C1 segment of cervical spinal cord (tissue), 14 donors: ENCODE measurements at regions not wholly inside any gene's neighbourhood (a gene's known extent, or its start where the extent isn't known, plus 50 kb on each side); places are given as distances from the start of the nearest gene placed in this dataset.
"Not testable (repeated sequence)": the region's sequence is repeated elsewhere in the genome, so short reads cannot be mapped to it uniquely, and the experiment has no call there.

ENCODE experiments used
- DNase-seq, 14 donors: peaks; one replicate each; lab custom pipeline; 2025; lab: John Stamatoyannopoulos, UW

DNA sequence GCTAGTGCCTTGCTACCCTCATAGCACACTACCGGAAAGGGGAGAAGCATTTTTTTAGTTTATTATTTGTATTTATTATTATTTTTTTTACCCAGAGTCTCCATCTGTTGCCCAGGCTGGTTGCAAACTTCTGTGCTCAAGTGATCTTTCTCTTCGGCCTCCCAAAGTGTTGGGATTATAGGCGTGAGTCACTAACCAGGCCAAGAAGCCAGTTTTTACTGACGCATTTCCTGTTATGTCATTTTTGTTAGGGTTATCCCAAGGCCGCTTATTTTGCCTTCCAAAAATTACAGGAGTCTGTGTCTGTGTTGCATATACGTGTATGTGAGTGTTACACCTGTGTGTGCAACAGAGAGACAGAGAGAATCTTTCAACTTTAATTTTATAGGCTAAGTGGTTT, 404.5 kb downstream of the GBA3 start:
- no peak for DNase-seq

DNA sequence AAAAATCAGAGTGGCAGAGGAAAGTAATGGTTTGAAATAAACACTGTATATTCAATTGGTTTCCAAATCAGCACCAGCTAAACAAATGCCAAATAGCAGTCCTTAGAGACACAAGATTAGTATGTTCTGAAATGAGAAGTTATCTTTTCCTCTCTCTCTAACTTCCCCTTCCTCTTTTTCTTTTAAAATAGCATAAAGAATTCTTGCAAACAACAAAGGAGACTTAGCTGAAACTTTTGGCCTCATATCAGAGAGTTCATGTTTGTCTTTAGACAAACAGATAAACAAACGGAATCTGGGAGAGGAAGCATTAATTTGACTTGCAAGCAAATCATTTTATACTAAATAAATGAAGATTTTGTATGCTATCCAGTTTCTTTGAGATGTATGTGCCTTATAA, 399.0 kb downstream of the GBA3 start:
- no peak for DNase-seq

DNA sequence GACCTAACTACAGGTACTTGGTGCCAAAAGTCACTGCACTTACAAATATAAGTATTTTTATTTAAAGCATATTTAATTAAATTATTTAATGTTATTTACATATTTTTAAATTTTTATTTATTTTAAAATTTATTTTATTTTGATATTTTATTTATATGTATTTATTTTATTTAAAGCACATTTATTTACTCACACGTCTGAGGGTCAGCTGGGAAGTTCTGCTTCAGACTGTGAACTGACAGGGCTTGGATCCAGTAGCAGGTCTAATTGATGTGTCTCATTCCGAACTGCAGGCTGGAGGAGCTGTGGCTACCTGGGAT, 392.5 kb downstream of the GBA3 start:
- no peak for DNase-seq

DNA sequence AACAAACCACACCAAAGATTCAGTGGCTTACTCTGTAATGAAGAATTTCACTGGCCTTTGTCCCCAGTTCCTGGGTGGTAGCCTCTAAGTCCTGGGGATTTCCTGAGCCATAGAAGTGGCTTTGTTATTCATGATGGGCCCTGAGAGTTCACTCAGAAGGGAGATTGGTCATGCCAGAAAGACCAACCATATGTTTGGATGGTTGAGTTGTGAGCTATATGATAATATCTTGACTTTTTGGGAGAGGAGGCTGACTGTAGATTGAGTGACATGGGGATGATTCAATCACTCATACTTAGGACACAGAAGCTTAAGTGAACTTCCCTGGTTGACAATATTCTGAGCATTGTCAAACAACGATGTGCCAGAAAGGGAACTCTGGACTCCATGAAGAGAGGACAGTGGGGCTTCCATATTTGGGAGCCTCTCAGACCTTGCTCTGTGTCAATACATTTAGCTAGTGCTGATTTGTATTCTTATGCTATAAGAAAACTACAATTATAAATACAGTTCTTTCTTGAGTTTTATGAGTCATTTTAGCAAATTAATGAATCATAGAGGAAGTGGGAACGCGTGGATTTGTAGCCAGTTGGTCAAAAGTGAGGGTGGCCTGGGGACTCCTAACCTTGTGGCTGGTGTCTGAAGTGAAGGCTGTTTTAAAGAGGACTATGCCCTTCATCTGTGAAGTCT, 392.0 kb downstream of the GBA3 start:
- no peak for DNase-seq

DNA sequence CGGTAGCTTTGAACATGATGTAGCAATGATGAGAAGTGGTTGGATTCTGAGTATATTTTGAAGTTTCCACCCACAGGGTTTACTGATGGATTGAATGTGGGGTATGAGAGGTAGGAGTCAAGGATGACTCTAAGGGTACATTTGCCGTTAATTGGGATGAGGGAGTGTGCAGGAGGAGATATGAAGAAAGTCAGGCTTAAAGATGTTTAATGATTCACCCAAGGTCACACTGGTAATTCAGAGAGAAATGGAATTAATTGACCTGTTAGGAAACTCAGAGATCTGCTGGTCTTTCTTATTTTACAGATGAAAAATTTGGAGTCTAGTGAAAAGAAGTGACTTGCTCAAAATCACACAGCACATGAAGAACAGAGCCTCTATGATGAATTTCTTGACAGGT, 390.7 kb downstream of the GBA3 start:
- DNase-seq = no peak

DNA sequence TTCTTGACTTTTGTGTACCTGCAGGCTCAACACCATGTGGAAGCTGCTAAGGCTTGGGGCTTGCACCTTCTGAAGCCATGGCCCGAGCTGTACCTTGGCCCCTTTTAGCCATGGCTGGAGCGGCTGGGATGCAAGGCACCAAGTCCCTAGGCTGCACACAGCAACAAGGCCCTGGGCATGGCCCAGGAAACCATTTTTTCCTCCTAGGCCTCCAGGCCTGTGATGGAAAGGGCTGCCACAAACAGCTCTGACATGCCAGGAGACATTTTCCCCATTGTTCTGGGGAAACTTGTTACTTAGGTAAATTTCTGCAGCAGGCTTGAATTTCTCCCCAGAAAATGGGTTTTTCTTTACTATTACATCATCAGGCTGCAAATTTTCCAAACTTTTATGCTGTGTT, 387.4 kb downstream of the GBA3 start:
- DNase-seq = not testable (repeated sequence)

DNA sequence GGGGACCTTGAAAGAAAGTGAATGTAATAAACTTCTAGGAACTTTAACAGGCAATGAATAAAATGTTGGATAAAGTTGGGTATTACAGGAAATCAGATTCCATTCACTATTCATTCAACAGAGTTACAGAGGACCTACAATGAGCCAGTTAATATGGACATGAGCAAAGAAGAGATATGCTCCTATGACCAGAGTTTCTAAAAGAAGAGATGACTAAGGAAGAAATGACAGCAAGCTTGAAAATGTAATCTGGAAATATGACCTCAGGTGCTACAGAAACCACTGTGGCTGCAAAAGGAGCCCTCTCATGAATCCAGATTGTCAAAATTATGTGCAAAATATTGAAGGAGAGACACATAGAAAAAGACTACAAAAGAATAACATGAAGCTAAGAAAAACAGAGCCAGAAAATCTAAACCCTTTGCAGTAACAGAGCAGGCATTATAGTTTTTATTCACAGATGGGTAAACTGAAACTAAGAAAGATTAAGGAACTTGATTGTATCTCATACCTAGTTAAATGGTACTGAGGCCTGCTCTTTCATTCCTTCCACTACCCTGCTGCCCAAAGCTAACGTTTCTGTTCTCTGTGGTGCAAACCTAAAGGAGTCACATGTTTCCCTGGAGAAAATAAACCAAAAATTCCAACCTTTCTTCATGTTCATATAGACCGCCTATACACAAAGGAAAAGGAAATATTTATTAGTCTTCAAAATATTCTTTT, 378.3 kb downstream of the GBA3 start:
- DNase-seq = no peak

DNA sequence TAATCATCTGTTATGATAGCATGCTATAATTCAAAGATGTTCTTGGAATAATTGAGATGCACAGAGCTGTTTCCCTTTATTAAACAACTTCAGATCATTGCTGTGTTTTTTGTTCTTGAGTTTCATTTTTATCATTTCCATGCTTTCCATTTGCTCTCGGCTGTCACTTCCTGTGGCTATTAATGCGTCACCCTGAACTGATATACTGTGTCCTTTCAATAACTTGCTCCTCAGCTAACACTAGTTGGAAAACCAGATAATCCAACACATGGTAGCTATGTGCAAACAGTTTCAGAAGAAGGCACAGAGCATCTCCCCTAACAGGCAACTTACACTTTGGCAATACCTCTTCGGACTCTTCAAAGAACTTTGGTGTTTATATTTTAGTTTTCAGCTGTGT, 376.0 kb downstream of the GBA3 start:
- no peak for DNase-seq

DNA sequence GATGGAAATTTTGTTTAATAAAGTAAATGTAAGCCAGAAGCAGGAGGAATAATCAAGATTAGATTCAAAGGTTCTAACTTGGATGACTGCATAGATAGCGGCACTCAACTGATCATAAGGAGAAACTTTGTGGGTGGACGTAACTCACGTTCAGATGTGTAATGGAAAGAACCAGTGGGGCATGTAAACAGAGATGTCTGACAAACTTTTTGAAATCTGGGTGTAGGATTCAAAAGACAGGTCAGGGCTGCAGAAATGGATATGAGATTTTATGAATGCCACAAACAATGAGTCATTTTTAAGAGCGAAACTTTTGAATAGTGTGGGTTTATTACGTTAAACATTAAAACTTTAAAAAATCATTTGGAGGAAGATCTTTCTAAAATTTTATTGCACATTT, 375.6 kb downstream of the GBA3 start:
- no peak for DNase-seq

DNA sequence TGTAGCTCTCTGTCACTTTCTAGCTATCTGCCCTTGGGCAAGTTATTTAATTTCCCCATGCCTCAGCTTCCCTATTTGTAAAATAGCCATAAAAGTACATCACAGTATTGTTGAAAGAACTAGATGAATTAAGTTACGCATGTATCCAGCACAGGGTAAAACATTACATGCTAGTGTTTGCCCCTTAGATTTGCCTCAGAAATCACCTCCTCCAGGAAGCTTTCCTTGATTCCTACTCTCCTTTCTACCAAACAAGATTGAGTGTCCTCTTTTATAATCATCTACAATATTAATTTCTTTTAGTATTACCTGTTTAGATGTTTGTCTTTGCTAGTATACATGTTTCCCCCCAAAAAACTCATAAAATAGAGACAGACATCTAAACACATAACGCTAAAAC, 369.5 kb downstream of the GBA3 start:
- no peak for DNase-seq

DNA sequence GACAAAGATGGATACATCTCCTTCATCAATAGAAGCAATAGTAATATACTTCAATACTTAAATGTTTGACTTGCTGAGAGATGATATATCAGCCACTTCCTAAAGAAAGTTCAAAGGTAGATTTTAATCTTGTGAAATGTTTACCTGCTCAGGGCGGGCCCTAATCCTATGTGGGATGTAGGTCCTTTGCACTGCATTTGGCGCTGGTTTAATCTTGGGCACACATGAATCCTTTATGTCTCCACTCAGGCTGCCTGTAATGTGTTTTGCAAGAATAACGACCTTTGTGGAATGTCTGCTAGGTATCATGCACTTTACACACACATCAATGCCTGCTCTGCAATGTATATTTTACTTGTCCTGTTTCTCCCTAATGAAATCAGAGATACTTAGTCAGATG, 368.7 kb downstream of the GBA3 start:
- no peak for DNase-seq

DNA sequence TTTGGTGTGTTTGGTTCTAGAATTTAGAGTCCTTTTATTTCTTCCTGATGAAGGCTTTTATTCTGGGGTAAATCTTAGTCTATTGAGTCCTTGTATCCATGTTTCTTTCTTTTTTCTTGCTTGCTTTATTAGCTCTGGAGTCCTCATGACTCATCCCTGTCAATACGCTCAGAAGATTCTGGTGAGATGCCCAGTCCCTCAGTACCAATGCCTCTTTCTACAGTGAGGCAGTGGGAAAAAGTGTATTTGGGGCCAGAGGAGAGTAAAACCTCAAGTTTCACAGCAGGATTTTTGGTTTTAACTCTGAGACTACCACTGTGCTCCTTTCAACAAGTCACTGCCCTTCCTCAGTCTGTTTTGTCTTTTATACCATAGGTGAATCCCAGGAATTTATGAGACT, 368.0 kb downstream of the GBA3 start:
- DNase-seq = no peak

DNA sequence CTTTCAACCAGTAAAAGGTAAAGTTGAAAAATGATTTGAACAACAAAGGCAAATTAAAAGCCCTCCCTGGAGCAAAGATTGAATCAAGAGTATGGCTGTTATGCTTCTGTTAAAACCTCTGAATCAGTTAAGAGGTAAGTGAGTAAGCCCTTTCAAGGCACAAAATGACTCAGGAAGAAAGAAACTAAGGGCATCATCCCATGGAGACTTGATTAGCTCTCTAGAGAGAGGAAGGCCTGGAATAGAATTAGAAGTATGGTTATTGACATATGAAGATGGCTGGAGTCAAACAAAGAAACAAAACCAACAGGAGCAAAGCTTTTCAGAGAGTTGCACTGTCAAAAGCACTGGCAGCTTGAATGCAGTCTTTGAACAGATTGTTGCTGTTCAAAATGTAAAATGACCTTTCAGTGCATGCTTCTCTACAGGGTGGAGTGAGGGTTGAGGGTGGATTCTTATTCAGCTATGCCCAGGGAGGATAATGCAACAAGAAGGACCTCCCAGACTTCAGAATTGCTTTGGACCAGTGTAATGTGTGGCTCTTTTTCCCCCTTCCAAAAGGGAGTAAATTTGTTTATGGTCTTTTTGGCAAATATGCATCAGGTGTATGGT, 365.5 kb downstream of the GBA3 start:
- DNase-seq = no peak

DNA sequence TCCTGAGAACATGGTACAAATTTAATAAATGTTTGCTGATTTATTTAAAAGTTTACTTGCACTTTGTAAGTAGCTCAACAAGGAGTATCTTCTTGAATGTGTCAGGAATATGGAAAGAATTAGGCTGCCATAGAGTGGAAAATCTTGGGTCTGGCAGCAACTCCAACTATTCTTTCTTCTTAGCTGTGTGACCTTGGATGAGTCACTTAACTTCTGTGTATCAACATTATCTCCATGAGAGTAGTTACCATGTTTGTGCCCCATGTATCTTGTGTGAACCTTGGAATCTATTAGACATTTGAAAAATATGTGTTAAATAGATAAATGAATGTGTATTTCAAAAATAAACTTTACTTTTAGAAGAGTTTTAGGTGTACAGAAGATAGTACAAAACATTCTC, 348.8 kb downstream of the GBA3 start:
- DNase-seq = no peak

DNA sequence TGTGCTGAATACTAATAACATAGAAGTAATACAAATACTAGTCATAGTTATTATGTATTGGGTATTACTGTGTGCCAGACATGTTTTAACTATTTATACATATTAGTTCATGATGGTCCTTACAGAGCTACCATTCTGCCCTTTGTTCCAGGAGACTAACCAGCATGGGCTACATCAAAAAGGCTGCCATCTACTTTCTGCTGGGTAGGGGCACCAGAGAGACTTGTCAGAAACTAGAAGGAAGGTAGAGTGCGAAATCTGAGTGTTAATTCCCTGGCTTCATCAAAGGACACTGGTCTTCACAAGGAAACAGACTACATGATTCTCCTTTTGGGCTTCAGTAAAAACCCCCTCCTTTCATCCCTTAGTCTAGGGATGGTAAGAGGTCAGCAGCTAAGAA, 347.8 kb downstream of the GBA3 start:
- DNase-seq = no peak

DNA sequence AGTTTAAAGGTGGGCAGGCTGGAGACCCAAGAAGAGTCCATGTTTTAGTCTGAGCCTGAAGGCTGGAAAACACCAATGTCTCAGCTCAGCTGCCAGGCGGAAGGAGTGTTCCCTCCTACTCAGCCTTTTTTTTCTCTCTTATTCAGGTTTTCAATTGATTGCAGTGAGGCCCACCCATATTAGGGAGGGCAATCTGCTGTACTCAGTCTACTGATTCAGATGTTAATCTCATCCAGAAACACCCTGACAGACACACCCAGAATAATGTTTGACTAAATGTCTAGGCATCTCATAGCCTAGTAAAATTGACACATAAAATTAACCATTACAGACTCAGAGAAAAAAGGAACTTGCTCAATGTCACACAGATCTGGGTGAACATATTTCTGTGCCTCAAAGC, 347.1 kb downstream of the GBA3 start:
- DNase-seq = no peak

DNA sequence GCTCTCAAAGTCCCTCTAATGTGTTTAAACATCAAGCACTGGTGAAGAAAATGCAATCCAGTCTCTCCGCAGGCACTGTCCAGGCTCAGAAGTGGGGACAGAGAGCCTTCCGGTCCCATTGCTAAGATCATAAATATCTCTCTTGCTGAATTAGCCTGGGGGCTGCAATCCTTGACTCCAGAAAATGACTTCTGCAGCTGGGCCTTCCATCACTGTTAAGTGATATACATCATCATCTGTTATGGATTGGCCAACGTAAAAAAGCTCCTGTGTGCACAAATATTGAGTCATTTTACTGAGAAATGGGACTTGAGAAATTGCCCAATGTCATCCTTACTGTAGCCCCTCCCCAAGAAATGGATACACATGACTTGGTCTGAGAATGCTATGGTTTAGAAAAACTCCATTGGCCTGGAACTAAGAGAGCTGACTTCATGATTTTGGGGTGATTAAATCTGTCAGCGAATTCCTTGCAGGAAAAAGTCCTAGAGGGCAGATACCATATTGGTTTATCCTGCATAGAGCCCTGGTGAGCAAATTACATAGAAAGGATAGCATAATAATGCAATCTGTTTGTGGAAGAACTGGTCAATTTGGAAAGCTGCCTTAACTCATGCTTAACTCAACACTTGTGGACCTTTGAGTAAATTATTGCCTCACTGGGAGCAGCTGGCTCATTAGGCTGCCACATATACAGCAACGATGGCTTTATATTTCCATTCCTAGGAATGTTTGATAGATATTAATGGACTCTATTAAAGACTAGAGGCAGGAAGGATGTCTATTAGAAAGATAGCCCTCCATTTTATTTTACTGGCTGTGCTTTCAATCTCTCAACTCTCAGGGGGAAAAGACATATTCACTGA, 346.1 kb downstream of the GBA3 start:
- no peak for DNase-seq

DNA sequence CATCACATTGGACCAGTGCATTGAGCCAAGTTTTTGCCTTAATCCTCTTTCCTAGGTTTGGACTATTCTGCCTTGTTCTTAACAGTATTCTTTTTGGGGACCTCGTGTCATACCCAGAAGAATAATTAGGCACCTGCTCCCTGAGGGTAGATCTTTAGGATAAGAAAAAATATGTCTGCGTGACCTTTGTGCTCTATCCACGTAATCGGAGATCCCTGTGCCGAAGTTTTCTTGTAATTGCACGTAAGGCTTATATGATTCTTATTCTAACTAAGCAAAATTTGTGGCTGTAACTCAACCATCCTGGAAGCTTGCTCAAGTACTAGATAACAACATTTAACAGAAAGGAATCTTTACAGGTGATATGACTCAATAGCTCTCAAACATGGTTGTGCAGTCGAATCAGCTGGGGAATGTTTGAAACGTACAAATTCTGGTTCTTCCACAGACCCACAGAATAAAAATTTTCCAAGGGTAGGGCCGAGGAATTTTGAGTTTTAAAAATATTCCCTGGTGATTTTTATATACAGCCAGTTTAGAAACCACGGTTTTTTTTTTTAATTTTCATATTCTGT, 344.3 kb downstream of the GBA3 start:
- DNase-seq = no peak

DNA sequence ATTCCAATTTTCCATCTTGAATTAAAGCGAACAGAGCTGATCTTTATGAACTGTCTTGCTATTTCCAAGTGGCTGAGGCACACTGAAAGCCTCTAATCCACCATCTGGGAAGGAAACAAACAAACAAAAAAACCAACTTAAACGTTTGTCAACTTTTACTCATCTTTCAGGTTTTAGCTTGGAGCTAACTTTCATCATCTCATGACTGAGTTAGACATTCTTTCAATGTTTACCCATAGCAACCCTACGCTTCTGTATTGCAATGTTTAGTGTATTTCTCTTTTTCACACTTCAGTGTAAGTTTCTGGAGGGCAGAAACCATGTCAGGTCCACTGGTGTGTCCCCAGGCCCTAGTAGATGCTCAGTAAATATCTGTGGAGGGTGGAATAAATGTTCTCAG, 343.8 kb downstream of the GBA3 start:
- no peak for DNase-seq

DNA sequence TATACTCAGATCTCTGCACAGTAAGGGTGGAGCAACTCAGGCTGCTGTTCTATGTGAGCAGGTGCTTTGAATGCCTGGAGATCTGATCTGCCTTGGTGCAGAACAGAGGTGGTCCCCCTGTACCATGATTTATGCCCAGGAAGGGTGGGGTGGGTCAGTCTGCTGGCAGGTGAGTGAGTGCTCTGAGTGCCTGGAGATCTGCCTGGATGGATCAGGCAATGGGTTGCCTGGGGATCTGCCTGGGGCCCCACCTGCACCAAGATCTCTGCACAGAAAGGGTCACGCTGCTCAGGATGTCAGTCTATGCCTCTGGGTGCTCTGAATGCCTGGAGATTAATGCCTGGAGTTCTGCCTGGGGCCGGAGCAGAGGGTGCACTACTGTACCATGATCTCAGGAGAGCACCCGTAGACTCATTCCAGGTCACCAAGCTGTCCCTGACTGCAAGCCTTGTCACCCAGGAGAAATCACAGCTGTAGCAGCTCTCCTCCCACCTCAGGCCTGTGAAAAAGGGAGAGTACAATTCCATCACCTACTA, 342.9 kb downstream of the GBA3 start:
- DNase-seq = no peak

DNA sequence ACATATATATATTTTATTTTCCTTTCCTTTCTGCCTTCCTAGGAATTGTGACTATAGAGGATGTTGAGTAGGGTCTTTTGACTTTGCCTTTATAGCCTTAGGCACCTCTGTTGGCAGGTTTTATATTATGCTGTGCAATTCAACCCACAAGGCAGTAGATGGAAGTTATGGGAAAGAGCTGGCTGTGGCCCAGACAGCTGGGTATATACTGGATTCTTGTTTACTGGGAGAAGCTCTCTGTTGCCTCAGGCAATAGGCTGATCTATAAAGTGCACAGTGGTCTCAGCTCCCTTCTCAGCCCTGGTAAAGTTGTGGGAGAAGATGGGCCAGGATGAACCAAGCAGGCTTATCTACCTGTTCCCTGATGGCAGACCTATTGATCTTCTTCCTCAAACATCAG, 342.0 kb downstream of the GBA3 start:
- no peak for DNase-seq

DNA sequence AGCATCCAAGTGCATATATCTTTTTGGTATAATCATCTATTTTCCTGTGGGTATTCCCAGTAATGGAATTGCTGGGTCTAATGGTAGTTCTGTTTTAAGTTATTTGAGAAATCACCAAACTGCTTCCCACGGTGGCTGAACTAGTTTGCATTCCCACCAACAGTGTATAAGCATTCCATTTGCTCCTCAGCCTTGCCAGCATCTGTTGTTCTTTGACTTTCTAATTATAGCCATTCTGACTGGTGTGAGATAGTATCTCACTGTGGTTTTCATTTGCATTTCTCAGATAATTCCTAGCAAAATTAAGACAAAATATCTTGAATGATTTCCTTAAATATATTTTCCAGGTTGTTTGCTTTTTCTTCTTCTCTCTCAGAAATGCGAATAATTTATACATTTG, 341.1 kb downstream of the GBA3 start:
- no peak for DNase-seq
